Ovary (tissue), 3 donors: ENCODE measurements at regions not wholly inside any gene's neighbourhood (a gene's known extent, or its start where the extent isn't known, plus 50 kb on each side); places are given as distances from the start of the nearest gene placed in this dataset.

Experiments
- CTCF ChIP-seq, 3 donors: fragments of 450-650 bp in 2 of 3; fragments of 200-600 bp in 1 of 3; IDR thresholded peaks; one replicate each; pipeline versions ENCODE4 v1.5.1 to v1.8.0; 2016 to 2022; ENCODE audit warnings: antibody characterized with exemption in 3 of 3, mild to moderate bottlenecking in 1 of 3
- EP300 ChIP-seq: sonication (generic); formaldehyde crosslinking; IDR thresholded peaks from one replicate; pipeline ENCODE4 v1.6.1; 2017; ENCODE audit warnings: antibody characterized with exemption
- donor health status: DM: no; HTN: no; CAD: no.

- no peak for TF ChIP-seq CTCF (IDR thresholded peaks at IDR 0.05)
- no peak for TF ChIP-seq EP300
Observed at GRCh38 chr11:109236188-109236587, 185.8 kb upstream of the C11orf87 start.
